ENCODE measurements at regions not wholly inside any gene's neighbourhood (a gene's known extent, or its start where the extent isn't known, plus 50 kb on each side); places are given as distances from the start of the nearest gene placed in this dataset.
"Not testable (repeated sequence)": the region's sequence is repeated elsewhere in the genome, so short reads cannot be mapped to it uniquely, and the experiment has no call there.

DNA sequence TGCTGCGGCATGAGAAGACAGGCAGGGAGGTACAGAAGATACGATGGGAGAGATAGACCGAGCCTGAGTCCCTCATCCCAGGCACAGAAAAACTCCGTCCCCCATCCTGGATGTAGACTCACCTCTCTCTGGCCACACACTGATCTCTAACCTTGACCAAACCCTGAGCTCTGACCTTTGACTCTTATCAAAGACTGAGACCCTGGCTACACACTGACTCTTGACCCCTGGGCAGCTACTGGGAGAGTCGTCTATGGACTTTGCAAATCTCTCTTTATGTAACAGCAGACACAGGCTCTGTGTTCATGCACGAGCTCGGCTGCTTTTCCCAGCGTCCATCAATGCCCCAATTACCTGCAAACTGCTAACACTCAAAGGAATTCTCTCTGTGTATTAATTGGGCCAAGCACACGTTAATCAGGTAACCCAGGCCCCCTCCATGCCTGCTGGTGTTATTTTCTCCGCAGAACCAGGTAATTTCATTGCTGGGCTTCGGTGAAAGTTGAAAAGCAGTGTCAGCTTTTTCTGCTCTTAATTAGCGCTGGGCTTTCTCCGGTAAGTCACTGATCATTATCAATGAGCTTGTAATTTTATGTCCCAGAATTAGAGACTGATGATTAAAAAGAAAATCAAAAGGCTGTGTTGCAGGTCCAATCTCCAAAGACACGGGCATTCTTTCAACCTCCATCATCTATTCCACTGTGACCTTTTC, 179.4 kb upstream of the NLRP1 start:
- TF ChIP-seq, protein P1, sequence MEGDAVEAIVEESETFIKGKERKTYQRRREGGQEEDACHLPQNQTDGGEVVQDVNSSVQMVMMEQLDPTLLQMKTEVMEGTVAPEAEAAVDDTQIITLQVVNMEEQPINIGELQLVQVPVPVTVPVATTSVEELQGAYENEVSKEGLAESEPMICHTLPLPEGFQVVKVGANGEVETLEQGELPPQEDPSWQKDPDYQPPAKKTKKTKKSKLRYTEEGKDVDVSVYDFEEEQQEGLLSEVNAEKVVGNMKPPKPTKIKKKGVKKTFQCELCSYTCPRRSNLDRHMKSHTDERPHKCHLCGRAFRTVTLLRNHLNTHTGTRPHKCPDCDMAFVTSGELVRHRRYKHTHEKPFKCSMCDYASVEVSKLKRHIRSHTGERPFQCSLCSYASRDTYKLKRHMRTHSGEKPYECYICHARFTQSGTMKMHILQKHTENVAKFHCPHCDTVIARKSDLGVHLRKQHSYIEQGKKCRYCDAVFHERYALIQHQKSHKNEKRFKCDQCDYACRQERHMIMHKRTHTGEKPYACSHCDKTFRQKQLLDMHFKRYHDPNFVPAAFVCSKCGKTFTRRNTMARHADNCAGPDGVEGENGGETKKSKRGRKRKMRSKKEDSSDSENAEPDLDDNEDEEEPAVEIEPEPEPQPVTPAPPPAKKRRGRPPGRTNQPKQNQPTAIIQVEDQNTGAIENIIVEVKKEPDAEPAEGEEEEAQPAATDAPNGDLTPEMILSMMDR (IDR thresholded peaks at IDR 0.05; ENCODE audit: low read depth, low read length, missing control alignments): no peak
- Histone ChIP-seq H3K27me3 (replicated peaks) (no peaks in the 10 kb centered on the region), H3K4me3 (ENCODE audit: low read depth, low read length) (no peak overlapping the region), H3K36me3 (replicated peaks) (no peaks in the 10 kb centered on the region), H3K27ac (no peak overlapping the region)
- in situ Hi-C loops (cut with HindIII; ENCODE audit: low pct_ligation_motif_present, low sequenced_read_pairs): no loop called here
- no peak for DNase-seq

DNA sequence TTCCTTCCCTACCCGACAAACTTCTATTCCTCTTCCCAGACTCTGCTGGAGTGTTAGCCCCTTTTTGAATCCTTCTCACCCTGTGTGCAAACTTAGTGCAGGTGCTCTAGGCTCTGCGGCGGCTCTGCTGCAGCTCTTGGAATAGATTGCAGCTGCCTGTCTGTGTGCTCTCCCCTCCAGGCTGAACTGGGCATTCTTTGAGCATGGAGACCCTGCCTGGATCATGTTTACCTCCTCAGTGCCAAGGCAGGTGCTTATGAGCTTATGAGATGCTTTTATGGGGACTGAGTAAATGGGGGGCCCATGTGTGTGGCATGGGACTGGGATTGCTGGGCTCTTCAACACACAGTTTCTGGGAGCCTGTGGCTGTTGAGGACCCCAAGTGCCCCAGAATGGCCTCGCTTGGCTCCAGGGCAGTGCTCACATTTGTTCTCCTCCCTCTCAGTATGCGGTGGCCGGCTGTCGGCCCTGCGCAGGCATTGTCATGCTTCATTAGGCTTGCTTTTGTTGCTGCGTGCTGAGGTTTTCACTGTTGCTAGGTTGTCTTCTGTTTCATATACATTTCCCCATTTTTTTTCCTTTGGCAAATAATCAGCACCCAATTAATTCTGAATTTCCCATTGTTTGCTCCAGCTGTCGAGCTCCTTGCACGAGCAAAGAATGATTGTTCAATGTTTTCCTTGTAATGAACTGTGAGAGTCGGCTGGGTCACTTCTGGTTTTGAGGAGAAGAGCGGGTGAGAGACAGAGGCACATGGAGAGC, 185.5 kb upstream of the NLRP1 start:
- DNase-seq: no peak
- Histone ChIP-seq H3K27me3 (replicated peaks) (no peaks in the 10 kb centered on the region), H3K27ac (no peak overlapping the region), H3K4me3 (ENCODE audit: low read depth, low read length) (no peak overlapping the region), H3K36me3 (replicated peaks) (no peaks in the 10 kb centered on the region)
- in situ Hi-C loops (cut with HindIII; ENCODE audit: low pct_ligation_motif_present, low sequenced_read_pairs): no loop called here
- TF ChIP-seq, protein P1 (IDR thresholded peaks at IDR 0.05; ENCODE audit: low read depth, low read length, missing control alignments): no peak

DNA sequence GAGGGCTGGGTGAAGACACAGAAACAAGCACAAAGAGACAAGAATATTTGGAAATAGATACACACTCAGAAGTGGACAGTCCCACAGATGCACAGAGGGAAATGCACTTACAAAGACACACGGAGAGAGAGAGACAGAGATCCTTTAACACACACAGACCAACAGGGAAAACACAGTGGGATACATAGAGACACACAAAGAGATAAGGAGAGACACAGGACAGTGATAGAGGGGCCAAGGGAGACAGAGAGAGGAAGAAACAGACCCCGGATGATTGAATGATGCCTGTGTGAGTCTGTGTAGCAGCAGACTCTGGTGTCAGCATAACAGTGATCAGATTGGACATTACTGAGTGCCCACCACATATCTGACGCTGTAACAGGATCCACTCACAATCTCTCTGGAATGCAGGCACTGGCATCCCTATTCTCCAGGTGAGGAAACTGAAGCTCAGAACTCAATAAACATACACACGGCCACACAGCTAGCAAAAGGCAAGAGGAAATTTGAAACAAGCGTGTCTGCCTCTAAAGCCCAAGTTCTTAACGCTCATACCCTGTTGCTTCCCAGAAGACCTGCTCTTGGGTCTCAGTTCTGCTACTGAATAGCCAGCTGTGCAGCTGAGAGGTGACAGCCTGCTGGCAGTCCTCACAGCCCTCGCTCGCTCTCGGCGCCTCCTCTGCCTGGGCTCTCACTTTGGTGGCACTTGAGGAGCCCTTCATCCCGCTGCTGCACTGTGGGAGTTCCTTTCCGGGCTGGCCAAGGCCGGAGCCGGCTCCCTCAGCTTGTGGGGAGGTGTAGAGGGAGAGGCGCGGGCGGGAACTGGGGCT, 186.3 kb upstream of the NLRP1 start:
- no peak overlapping the region for H3K27ac ChIP-seq
- H3K4me3 ChIP-seq (ENCODE audit: low read depth, low read length): no peak overlapping the region
- TF ChIP-seq, protein P1 (IDR thresholded peaks at IDR 0.05; ENCODE audit: low read depth, low read length, missing control alignments): no peak
- DNase-seq: no peak
- in situ Hi-C loops (cut with HindIII; ENCODE audit: low pct_ligation_motif_present, low sequenced_read_pairs): no loop called here
- H3K36me3 ChIP-seq (replicated peaks): no peaks in the 10 kb centered on the region
- no peaks in the 10 kb centered on the region for H3K27me3 ChIP-seq (replicated peaks)

DNA sequence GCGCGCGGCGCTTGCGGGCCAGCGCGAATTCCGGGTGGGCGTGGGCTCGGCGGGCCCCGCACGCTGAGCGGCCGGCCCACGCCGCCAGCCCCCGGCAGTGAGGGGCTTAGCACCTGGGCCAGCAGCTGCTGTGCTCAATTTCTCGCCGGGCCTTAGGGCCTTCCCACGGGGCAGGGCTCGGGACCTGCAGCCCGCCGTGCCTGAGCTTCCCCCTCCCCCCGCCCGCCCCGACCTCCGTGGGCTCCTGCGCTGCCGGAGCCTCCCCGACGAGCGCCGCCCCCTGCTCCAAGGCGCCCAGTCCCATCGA, 186.9 kb upstream of the NLRP1 start:
- H3K36me3 ChIP-seq (replicated peaks); H3K27me3 ChIP-seq (replicated peaks); DNase-seq; in situ Hi-C loops (cut with HindIII; ENCODE audit: low pct_ligation_motif_present, low sequenced_read_pairs); H3K4me3 ChIP-seq (ENCODE audit: low read depth, low read length); H3K27ac ChIP-seq: not testable (repeated sequence)

DNA sequence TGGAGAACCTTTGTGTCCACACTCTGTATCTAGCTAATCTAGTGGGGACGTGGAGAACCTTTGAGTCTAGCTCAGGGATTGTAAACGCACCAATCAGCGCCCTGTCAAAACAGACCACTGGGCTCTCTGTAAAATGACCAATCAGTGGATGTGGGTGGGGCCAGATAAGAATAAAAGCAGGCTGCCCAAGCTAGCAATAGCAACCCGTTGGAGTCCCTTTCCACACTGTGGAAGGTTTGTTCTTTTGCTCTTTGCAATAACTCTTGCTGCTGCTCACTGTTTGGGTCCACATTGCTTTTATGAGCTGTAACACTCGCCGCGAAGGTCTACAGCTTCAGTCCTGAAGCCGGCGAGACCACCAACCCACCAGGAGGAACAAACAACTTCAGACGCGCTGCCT, 187.7 kb upstream of the NLRP1 start:
- H3K4me3 ChIP-seq (ENCODE audit: low read depth, low read length); H3K27me3 ChIP-seq (replicated peaks); DNase-seq; in situ Hi-C loops (cut with HindIII; ENCODE audit: low pct_ligation_motif_present, low sequenced_read_pairs); H3K36me3 ChIP-seq (replicated peaks); H3K27ac ChIP-seq: not testable (repeated sequence)

DNA sequence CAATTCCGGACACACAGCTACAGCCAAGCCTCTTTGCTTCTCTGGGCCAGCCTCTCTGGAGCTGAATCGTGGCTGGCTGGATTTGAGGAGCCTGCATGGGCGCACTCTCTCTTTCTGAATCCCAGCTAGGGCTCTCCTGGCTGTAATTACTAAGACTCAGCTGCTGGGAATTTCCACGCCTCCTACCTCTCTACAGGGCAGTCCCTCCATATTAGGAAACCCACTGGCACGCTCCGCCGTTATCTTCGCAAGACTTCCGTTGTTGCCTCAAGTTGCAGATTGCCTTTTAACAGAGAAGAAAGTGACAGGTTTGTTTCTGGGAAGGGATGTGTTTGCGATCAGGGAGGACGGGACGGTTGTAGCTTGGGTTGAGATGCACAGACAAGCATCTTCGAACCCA, 188.4 kb upstream of the NLRP1 start:
- in situ Hi-C loops (cut with HindIII; ENCODE audit: low pct_ligation_motif_present, low sequenced_read_pairs): no loop called here
- DNase-seq: no peak
- TF ChIP-seq, protein P1 (IDR thresholded peaks at IDR 0.05; ENCODE audit: low read depth, low read length, missing control alignments): no peak
- H3K36me3 ChIP-seq (replicated peaks): no peaks in the 10 kb centered on the region
- no peaks in the 10 kb centered on the region for H3K27me3 ChIP-seq (replicated peaks)
- H3K4me3 ChIP-seq (ENCODE audit: low read depth, low read length): no peak overlapping the region
- H3K27ac ChIP-seq: no peak overlapping the region
